ENCODE measurements at regions not wholly inside any gene's neighbourhood (a gene's known extent, or its start where the extent isn't known, plus 50 kb on each side); places are given as distances from the start of the nearest gene placed in this dataset.
A peak's percentile ranks its signal among the peaks of the same experiment; 100 is the strongest.

DNA sequence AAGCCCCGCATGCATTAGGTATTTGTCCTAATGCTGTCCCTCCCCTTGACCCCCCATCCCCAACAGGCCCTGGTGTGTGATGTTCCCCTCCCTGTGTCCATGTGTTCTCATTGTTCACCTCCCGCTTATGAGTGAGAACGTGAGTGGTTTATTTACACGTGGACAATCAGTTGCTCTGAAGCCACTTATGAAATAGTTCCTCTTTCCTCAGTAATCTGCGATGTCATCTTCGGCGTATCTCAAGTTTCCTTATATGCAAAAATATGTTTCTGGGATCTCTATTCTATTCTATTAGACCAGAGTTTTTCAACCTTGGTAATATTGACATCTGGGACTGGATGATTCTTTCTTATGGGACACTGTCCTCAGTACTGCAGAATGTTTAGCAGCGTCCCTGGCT, 56.0 kb upstream of the DCD start:
- DNase-seq, result no peak
- ChIA-PET POLR2A (no interaction called here), CTCF (interaction anchor here (4.3 kb wide), 1 partner anchor 368 kb away, joined by 15 read pairs; no protein-coding TSS in a partner anchor)
- no peaks in the 10 kb centered on the region for H3K36me3 Mint-ChIP-seq (ENCODE audit: low read depth)
- intact Hi-C loops (cut with micrococcal nuclease), result no loop called here
- H3K4me1 Mint-ChIP-seq (ENCODE audit: low read depth), result no peaks in the 10 kb centered on the region
- TF ChIP-seq CTCF (IDR thresholded peaks at IDR 0.05), result no peak
- no peak for ATAC-seq
- no peaks in the 10 kb centered on the region for H3K27me3 Mint-ChIP-seq
- no peak overlapping the region for H3K27ac Mint-ChIP-seq
- no peak overlapping the region for H3K4me3 Mint-ChIP-seq
- H3K9me3 Mint-ChIP-seq, result no peaks in the 10 kb centered on the region

DNA sequence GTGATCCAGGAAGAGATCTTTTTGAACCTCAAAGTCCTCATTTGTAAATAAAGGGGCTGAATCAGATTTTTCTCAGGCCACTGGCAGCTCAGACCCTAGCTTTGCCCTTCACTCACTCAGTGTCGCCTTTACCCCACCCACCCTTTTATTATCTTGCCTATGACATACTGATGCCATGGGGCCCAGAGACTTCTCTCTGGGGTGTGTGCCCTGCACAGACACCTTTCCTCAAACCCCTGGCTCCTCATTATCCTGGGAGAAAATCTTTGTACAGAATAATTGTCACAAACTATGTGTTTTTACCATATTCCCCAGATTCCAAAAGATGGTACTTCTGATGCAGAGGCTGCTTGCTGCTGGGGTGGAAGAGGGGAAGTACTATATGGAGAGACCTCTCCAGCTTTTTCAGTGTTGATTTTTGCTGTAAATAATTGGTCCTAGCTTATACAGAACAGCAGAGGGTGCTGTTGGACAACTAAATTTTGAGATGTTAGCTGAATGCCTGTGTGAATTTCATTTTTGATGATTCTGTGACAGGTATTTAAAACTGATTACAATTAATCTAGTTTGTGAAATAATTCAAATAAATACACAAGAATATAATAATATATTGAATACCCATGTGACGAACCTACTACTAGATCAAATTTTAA, 53.9 kb upstream of the DCD start:
- Mint-ChIP-seq H3K36me3 (ENCODE audit: low read depth) (no peaks in the 10 kb centered on the region), H3K4me1 (ENCODE audit: low read depth) (no peaks in the 10 kb centered on the region), H3K27ac (no peak overlapping the region), H3K4me3 (no peak overlapping the region), H3K27me3 (peaks cover 4% of the 10 kb centered on the region), H3K9me3 (no peaks in the 10 kb centered on the region)
- POLR2A ChIA-PET, result interaction anchor here (0.7 kb wide), 1 partner anchor 32 kb away, joined by 3 read pairs; no protein-coding TSS in a partner anchor
- TF ChIP-seq CTCF (IDR thresholded peaks at IDR 0.05), result peak; percentile 73
- peak; percentile 24 for DNase-seq
- intact Hi-C loops (cut with micrococcal nuclease), result no loop called here
- ATAC-seq, result peak; percentile 47
- CTCF ChIA-PET, result interaction anchor here (0.6 to 4.1 kb wide), 33 partner anchors 9 to 440 kb away, joined by 3 to 43 read pairs (median 5); no protein-coding TSS in a partner anchor

GRCh38 chr12:54700849-54701248, 52.7 kb upstream of the DCD start:
- DNase-seq (no peak), ATAC-seq (no peak)
- H3K27ac Mint-ChIP-seq, result no peak overlapping the region
- TF ChIP-seq CTCF (IDR thresholded peaks at IDR 0.05), result no peak
- H3K4me3 Mint-ChIP-seq, result no peak overlapping the region
- H3K4me1 Mint-ChIP-seq (ENCODE audit: low read depth), result no peaks in the 10 kb centered on the region
- no peaks in the 10 kb centered on the region for H3K36me3 Mint-ChIP-seq (ENCODE audit: low read depth)
- CTCF ChIA-PET, result interaction anchor here (0.7 to 4.1 kb wide), 12 partner anchors 11 to 374 kb away, joined by 3 to 43 read pairs (median 6); no protein-coding TSS in a partner anchor
- POLR2A ChIA-PET, result no interaction called here
- H3K27me3 Mint-ChIP-seq, result peaks cover 4% of the 10 kb centered on the region
- H3K9me3 Mint-ChIP-seq, result no peaks in the 10 kb centered on the region
- intact Hi-C loops (cut with micrococcal nuclease), result no loop called here

- no peaks in the 10 kb centered on the region for H3K4me1 Mint-ChIP-seq (ENCODE audit: low read depth)
- H3K27me3 Mint-ChIP-seq, result peaks cover 4% of the 10 kb centered on the region
- no peak overlapping the region for H3K27ac Mint-ChIP-seq
- DNase-seq, result no peak
- ATAC-seq, result no peak
- ChIA-PET POLR2A (no interaction called here), CTCF (interaction anchor here (0.7 to 4.1 kb wide), 5 partner anchors 42 to 374 kb away, joined by 4 to 43 read pairs (median 19); no protein-coding TSS in a partner anchor)
- no peaks in the 10 kb centered on the region for H3K36me3 Mint-ChIP-seq (ENCODE audit: low read depth)
- no peaks in the 10 kb centered on the region for H3K9me3 Mint-ChIP-seq
- H3K4me3 Mint-ChIP-seq, result no peak overlapping the region
- no peak for TF ChIP-seq CTCF (IDR thresholded peaks at IDR 0.05)
- intact Hi-C loops (cut with micrococcal nuclease), result no loop called here
These were observed 52.1 kb upstream of the DCD start for GRCh38 chr12:54700301-54700700.
